ENCODE measurements at regions not wholly inside any gene's neighbourhood (a gene's known extent, or its start where the extent isn't known, plus 50 kb on each side); places are given as distances from the start of the nearest gene placed in this dataset.

- POLR2A ChIA-PET = no interaction called here
- CTCF ChIA-PET = no interaction called here
- no peaks in the 10 kb centered on the region for H3K4me1 ChIP-seq (ENCODE audit: control insufficient read depth, insufficient read depth, low read length)
- TF ChIP-seq ZNF366 (tag by site-specific recombination; conservative IDR thresholded peaks at IDR 0.05) (no peak), ZNF221 (tag by site-specific recombination; IDR thresholded peaks at IDR 0.05; ENCODE audit: borderline replicate concordance) (no peak), ZNF112 (tag by site-specific recombination; IDR thresholded peaks at IDR 0.05) (no peak), ZFP37 (tag by site-specific recombination; IDR thresholded peaks at IDR 0.05) (no peak), ZNF555 (tag by site-specific recombination; conservative IDR thresholded peaks at IDR 0.05) (no peak)
- TF ChIP-seq, protein P1, sequence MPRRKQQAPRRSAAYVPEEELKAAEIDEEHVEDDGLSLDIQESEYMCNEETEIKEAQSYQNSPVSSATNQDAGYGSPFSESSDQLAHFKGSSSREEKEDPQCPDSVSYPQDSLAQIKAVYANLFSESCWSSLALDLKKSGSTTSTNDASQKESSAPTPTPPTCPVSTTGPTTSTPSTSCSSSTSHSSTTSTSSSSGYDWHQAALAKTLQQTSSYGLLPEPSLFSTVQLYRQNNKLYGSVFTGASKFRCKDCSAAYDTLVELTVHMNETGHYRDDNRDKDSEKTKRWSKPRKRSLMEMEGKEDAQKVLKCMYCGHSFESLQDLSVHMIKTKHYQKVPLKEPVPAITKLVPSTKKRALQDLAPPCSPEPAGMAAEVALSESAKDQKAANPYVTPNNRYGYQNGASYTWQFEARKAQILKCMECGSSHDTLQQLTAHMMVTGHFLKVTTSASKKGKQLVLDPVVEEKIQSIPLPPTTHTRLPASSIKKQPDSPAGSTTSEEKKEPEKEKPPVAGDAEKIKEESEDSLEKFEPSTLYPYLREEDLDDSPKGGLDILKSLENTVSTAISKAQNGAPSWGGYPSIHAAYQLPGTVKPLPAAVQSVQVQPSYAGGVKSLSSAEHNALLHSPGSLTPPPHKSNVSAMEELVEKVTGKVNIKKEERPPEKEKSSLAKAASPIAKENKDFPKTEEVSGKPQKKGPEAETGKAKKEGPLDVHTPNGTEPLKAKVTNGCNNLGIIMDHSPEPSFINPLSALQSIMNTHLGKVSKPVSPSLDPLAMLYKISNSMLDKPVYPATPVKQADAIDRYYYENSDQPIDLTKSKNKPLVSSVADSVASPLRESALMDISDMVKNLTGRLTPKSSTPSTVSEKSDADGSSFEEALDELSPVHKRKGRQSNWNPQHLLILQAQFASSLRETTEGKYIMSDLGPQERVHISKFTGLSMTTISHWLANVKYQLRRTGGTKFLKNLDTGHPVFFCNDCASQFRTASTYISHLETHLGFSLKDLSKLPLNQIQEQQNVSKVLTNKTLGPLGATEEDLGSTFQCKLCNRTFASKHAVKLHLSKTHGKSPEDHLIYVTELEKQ (tag by site-specific recombination; IDR thresholded peaks at IDR 0.05; ENCODE audit: borderline replicate concordance) = no peak
- TF ChIP-seq, protein P2, sequence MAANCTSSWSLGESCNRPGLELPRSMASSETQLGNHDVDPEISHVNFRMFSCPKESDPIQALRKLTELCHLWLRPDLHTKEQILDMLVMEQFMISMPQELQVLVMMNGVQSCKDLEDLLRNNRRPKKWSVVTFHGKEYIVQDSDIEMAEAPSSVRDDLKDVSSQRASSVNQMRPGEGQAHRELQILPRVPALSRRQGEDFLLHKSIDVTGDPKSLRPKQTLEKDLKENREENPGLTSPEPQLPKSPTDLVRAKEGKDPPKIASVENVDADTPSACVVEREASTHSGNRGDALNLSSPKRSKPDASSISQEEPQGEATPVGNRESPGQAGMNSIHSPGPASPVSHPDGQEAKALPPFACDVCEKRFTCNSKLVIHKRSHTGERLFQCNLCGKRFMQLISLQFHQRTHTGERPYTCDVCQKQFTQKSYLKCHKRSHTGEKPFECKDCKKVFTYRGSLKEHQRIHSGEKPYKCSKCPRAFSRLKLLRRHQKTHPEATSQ (tag by site-specific recombination; IDR thresholded peaks at IDR 0.05) = no peak
- no peaks in the 10 kb centered on the region for H3K36me3 ChIP-seq (ENCODE audit: control insufficient read depth in 2 of 2, insufficient read depth in 1 of 2, low read length in 2 of 2)
- H3K9me3 ChIP-seq (ENCODE audit: control insufficient read depth, insufficient read depth, low read depth, low read length) = no peaks in the 10 kb centered on the region
- no peak overlapping the region for H3K4me3 ChIP-seq (ENCODE audit: low read depth, low read length)
- H3K27ac ChIP-seq (ENCODE audit: extremely low read depth, low read depth, low read length) = no peak overlapping the region
These were observed 591.2 kb downstream of the NSUN3 start for GRCh38 chr3:94654096-94654495.

DNA sequence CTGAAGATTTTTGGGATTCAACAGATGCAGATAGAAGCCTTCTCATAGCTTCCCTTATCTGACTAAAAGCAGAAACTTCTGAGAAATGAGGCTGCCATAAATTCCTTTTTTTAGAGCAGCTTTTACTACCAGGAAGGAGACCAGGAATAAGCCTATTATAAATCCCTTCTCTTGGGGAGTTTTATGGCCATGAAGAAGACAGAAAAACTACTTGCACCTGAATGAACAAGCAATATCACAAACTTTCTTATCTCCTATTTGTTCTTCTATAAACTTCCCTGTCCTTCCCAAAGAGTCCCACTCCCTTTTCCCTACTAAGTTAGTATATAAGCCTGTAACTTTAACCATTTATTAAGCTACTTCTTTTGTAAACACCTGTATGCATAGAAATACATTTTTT, 603.1 kb downstream of the NSUN3 start:
- CTCF ChIA-PET = no interaction called here
- H3K9me3 ChIP-seq (ENCODE audit: control insufficient read depth, insufficient read depth, low read depth, low read length) = no peaks in the 10 kb centered on the region
- H3K36me3 ChIP-seq (ENCODE audit: control insufficient read depth in 2 of 2, insufficient read depth in 1 of 2, low read length in 2 of 2) = no peaks in the 10 kb centered on the region
- no peak overlapping the region for H3K4me3 ChIP-seq (ENCODE audit: low read depth, low read length)
- POLR2A ChIA-PET = no interaction called here
- no peak overlapping the region for H3K27ac ChIP-seq (ENCODE audit: extremely low read depth, low read depth, low read length)
- H3K4me1 ChIP-seq (ENCODE audit: control insufficient read depth, insufficient read depth, low read length) = no peaks in the 10 kb centered on the region
- TF ChIP-seq IKZF3 (tag by site-specific recombination; IDR thresholded peaks at IDR 0.05) = no peak
- TF ChIP-seq, protein P3, sequence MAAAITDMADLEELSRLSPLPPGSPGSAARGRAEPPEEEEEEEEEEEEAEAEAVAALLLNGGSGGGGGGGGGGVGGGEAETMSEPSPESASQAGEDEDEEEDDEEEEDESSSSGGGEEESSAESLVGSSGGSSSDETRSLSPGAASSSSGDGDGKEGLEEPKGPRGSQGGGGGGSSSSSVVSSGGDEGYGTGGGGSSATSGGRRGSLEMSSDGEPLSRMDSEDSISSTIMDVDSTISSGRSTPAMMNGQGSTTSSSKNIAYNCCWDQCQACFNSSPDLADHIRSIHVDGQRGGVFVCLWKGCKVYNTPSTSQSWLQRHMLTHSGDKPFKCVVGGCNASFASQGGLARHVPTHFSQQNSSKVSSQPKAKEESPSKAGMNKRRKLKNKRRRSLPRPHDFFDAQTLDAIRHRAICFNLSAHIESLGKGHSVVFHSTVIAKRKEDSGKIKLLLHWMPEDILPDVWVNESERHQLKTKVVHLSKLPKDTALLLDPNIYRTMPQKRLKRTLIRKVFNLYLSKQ (tag by site-specific recombination; IDR thresholded peaks at IDR 0.05; ENCODE audit: borderline replicate concordance) = no peak

GRCh38 chr3:94671078-94671477, 608.2 kb downstream of the NSUN3 start:
- Histone ChIP-seq H3K36me3 (ENCODE audit: control insufficient read depth in 2 of 2, insufficient read depth in 1 of 2, low read length in 2 of 2) (no peaks in the 10 kb centered on the region), H3K4me3 (ENCODE audit: low read depth, low read length) (no peak overlapping the region), H3K9me3 (ENCODE audit: control insufficient read depth, insufficient read depth, low read depth, low read length) (no peaks in the 10 kb centered on the region), H3K4me1 (ENCODE audit: control insufficient read depth, insufficient read depth, low read length) (no peaks in the 10 kb centered on the region), H3K27ac (ENCODE audit: extremely low read depth, low read depth, low read length) (no peak overlapping the region)
- POLR2A ChIA-PET = no interaction called here
- CTCF ChIA-PET = no interaction called here
- no peak for TF ChIP-seq ZNF398 (tag by site-specific recombination; IDR thresholded peaks at IDR 0.05)
- no peak for TF ChIP-seq ZFHX2 (tag by site-specific recombination; conservative IDR thresholded peaks at IDR 0.05)
- TF ChIP-seq ZNF146 (tag by site-specific recombination; IDR thresholded peaks at IDR 0.05) = no peak
- TF ChIP-seq, protein P4, sequence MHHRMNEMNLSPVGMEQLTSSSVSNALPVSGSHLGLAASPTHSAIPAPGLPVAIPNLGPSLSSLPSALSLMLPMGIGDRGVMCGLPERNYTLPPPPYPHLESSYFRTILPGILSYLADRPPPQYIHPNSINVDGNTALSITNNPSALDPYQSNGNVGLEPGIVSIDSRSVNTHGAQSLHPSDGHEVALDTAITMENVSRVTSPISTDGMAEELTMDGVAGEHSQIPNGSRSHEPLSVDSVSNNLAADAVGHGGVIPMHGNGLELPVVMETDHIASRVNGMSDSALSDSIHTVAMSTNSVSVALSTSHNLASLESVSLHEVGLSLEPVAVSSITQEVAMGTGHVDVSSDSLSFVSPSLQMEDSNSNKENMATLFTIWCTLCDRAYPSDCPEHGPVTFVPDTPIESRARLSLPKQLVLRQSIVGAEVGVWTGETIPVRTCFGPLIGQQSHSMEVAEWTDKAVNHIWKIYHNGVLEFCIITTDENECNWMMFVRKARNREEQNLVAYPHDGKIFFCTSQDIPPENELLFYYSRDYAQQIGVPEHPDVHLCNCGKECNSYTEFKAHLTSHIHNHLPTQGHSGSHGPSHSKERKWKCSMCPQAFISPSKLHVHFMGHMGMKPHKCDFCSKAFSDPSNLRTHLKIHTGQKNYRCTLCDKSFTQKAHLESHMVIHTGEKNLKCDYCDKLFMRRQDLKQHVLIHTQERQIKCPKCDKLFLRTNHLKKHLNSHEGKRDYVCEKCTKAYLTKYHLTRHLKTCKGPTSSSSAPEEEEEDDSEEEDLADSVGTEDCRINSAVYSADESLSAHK (tag by site-specific recombination; IDR thresholded peaks at IDR 0.05) = no peak
- no peak for TF ChIP-seq ZNF692 (tag by site-specific recombination; IDR thresholded peaks at IDR 0.05)
- TF ChIP-seq ZFP37 (tag by site-specific recombination; IDR thresholded peaks at IDR 0.05) = no peak
- TF ChIP-seq SP3 (tag by site-specific recombination; IDR thresholded peaks at IDR 0.05) = no peak
- TF ChIP-seq ZNF677 (tag by site-specific recombination; IDR thresholded peaks at IDR 0.05) = no peak
- no peak for TF ChIP-seq ZNF302 (tag by site-specific recombination; IDR thresholded peaks at IDR 0.05; ENCODE audit: low read depth)
- TF ChIP-seq SETDB1 (IDR thresholded peaks at IDR 0.05; ENCODE audit: insufficient read length, low read length) = no peak
- no peak for TF ChIP-seq ZNF624 (tag by site-specific recombination; IDR thresholded peaks at IDR 0.05)

Data from HEK293 (cell line).